Neural cell (in vitro differentiated cells): ENCODE measurements at regions not wholly inside any gene's neighbourhood (a gene's known extent, or its start where the extent isn't known, plus 50 kb on each side); places are given as distances from the start of the nearest gene placed in this dataset.

ENCODE experiments used
- POLR2AphosphoS5 ChIP-seq: IDR thresholded peaks from 2 replicates; pipeline ENCODE4 v1.6.1; 2012
- SMC3 ChIP-seq: fragments of 450-650 bp; conservative IDR thresholded peaks from 2 replicates; pipeline ENCODE4 v1.6.1; 2014; ENCODE audit warnings: antibody characterized with exemption, mild to moderate bottlenecking, moderate library complexity; ENCODE audit not compliant: poor library complexity
- TF ChIP-seq, protein P1 (sequence below): fragments of 450-650 bp; IDR thresholded peaks from 2 replicates; pipeline ENCODE4 v1.5.1; 2014; ENCODE audit warnings: antibody characterized with exemption, mild to moderate bottlenecking, moderate library complexity; ENCODE audit not compliant: poor library complexity, severe bottlenecking

- TF ChIP-seq, protein P1, sequence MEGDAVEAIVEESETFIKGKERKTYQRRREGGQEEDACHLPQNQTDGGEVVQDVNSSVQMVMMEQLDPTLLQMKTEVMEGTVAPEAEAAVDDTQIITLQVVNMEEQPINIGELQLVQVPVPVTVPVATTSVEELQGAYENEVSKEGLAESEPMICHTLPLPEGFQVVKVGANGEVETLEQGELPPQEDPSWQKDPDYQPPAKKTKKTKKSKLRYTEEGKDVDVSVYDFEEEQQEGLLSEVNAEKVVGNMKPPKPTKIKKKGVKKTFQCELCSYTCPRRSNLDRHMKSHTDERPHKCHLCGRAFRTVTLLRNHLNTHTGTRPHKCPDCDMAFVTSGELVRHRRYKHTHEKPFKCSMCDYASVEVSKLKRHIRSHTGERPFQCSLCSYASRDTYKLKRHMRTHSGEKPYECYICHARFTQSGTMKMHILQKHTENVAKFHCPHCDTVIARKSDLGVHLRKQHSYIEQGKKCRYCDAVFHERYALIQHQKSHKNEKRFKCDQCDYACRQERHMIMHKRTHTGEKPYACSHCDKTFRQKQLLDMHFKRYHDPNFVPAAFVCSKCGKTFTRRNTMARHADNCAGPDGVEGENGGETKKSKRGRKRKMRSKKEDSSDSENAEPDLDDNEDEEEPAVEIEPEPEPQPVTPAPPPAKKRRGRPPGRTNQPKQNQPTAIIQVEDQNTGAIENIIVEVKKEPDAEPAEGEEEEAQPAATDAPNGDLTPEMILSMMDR: peak; percentile 48
- TF ChIP-seq POLR2AphosphoS5 (no peak), SMC3 (peak; percentile 49)
Observed at GRCh38 chr2:40760071-40760666, 308.3 kb upstream of the SLC8A1 start.
